GM18519 (cell line): ENCODE measurements at regions not wholly inside any gene's neighbourhood (a gene's known extent, or its start where the extent isn't known, plus 50 kb on each side); places are given as distances from the start of the nearest gene placed in this dataset.
"Not testable (repeated sequence)": the region's sequence is repeated elsewhere in the genome, so short reads cannot be mapped to it uniquely, and the experiment has no call there.

Experiments used
- ATAC-seq: cut with Tn5 transposase; IDR thresholded peaks from one replicate; pipeline ENCODE4 v1.9.1; 2021; ENCODE audit warnings: mild to moderate bottlenecking, moderate library complexity; ENCODE audit not compliant: unreplicated experiment, low FRiP score

- ATAC-seq: no peak
Measured at GRCh38 chr10:57891201-57892006, 376.3 kb downstream of the IPMK start.

DNA sequence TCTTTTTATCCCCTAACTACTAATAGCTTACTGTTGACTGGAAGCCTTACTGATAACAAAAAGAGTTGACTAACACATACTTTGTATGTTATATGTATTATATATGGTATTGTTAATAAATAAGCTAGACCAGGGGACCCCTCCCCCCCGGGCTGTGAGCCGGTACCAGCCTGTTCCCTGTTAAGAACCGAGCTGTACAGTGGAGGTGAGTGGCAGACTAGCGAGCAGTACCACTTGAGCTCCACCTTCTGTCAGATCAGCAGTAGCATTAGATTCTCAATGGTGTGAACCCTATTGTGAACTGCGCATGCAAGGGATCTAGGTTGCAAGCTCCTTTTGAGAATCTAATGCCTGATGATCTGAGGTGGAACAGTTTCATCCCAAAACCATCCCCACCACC, 377.0 kb downstream of the IPMK start:
- no peak for ATAC-seq

DNA sequence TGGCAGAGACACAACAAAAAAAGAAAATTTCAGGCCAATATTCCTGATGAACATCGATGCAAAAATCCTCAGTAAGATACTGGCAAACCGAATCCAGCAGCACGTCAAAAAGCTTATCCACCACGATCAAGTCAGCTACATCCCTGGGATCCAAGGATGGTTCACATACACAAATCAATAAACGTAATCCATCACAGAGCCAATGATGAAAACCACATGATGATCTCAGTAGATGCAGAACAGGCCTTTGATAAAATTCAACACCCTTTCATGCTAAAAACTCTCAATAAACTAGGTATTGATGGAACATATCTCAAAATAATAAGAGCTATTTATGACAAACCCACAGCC, 382.1 kb downstream of the IPMK start:
- not testable (repeated sequence) for ATAC-seq

- ATAC-seq: no peak
Measured at GRCh38 chr10:57884965-57885617, 382.6 kb downstream of the IPMK start.

GRCh38 chr10:57884407-57884806, 383.3 kb downstream of the IPMK start:
- no peak for ATAC-seq

DNA sequence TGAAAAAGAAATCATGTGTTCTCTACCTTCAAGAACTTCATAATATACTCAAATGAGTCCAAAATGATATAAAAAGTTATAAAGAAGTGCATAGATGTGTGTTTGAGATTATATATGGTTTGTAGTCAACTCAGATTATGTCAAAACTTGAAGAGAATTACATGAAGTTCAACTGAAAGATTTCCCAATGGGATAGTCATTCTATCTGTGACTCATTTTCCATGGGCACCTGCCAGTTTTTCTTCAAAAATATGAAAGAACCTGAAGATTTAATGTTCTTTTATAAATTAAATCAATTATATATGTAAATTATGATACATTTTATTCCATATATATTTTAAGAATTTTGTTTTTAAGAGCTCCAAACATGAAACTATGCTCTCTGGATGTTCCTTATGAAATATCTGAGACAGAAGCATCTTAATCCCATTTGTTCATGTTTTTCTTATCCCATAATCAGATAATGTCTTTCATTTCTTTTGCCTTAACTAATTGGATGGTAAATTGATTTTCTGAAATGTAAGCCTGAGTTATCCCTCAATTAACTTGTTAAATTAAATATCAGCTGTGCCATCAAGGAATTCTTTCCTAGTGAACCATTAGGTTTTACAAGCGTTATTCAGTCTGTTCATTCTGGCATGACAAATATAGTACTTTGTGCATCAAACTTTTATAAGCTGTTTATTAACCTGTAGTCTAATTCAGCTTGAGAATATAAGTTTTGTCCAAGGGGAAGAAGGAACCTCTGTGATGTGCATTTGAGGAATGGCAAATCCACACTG, 387.1 kb downstream of the IPMK start:
- no peak for ATAC-seq

DNA sequence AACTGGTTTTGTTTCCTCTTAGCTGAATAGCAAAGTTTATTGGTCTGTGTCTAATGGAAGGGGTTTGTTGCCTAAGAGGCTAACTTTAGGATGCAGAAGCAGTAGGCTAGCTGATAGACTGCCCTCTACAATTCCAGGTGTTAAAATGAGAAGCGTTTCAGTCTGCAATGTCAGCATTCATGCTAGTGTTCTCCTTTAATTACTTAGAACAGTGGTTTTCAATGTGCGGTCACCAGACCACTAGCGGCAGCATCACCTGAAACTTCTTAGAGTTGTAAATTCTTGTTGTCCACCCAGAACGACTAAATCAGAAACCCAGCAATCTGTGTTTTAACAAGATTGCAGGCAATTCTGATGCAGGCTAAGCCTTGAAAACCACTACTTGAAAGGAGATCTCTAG, 392.9 kb downstream of the IPMK start:
- no peak for ATAC-seq

DNA sequence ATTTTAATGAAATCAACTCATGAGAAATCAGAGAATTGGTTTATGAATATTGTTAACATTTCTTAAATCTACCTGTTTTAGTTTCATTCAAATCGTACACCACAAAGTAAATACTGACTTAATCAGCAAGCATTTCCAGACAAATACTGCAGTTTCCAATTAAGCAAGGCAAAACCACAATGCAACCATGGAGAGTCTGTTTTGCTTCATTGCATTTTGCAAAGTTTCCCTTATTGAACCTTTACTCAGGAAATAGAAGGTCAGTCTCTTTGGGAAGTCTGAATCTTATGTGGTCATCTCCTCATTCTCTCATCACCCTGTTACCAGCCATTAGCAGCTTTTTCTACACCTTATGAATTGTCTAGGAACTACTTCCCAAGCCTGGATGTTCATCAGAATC, 400.5 kb downstream of the IPMK start:
- no peak for ATAC-seq

DNA sequence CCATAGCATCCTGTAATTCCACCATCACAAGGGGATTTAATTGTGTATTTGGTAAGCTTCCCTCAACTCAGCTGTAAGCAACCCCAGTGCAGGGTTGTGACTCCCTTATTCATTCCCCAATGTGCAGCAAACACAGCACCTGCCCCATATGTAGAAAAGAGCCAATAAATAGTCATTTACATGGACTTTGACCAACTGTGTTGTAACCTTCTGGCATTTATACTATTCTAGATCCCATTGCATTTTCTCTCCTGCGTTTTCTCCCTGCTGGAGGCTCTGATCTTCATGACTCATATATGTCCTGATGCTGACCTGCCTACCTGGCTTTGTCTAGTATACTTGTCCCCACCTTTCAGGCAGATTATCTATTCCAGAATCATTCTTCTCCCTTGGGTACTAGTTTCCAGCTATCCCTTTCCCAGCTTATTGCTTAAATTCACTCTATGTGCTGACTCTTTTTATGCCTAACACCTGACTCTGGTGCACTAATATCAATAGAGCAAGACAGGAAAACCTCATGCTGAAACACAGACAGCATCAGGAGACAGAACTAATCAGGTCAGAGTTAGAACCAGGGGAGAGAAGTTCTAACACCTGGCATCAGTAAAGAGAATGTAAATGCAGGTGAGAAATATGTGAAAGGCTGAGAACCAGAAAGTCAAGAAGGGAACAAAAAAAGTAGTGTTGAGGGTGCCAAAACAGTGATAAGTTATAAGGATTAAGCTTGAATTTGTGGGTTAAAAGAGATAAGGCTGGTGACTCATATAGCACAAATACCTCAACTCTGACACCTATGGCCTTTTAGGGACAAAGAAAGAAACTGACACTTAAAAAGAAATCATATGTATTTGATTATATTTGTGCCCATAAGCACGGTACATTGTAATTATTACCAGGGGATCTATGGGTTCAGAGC, 402.7 kb downstream of the IPMK start:
- ATAC-seq: no peak

- ATAC-seq: no peak
Measured at GRCh38 chr10:57849691-57850357, 417.9 kb downstream of the IPMK start.

GRCh38 chr10:57846307-57847065, 421.2 kb downstream of the IPMK start:
- no peak for ATAC-seq

- no peak for ATAC-seq
Measured at GRCh38 chr10:57844387-57844998, 423.2 kb downstream of the IPMK start.

DNA sequence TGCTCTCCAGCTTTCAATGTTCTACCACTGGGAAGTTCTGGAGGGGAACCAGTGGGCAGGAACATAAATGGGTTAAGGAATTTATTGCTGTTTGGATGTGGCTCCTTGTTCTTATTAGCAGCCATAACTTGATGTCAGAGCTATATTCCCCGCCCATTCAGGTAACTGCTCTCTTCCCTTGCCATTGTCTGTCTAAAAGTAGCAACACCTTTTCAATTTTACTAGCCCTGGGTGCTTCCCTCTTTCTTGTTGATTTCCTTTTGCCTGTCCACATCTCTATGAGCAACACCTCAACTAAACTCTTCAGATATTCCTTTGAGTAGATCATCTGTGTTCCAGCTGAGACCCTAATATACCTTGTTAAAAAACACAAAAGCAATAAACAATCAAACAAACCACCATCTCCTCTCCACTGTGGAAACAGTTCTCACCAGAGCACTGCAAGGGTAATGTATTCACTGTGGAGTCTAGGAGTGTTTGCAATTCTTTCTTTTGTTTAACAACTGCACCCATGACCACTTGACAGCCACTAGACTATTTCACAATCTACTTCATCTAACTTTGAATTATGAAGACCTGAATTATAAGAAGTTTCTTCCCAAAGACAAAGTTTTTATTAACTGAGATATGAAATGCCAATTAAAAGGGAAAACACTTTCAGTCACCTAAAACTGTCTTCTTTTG, 436.7 kb downstream of the IPMK start:
- ATAC-seq: no peak

- ATAC-seq: no peak
Measured at GRCh38 chr10:57825015-57825414, 442.7 kb downstream of the IPMK start.

GRCh38 chr10:57823398-57823797, 444.3 kb downstream of the IPMK start:
- ATAC-seq: no peak

DNA sequence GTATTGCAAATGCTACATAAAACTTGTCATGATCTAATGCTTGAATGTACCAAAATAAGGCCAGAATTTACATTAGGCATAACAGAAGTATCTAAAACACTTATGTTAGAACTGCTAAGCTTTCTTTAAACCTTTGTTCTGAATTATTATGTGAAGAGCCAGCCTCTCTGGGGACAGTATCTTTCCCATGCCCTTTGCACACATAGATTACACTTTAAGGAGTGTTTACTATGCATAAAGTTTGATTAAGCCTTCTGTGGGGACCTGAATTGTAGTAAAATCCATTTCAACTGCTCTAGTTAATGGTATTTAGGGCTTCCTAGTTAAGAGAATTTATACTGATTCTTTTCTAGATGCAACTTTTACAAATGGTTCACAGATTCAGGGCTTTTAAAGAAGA, 444.7 kb downstream of the IPMK start:
- ATAC-seq: no peak

DNA sequence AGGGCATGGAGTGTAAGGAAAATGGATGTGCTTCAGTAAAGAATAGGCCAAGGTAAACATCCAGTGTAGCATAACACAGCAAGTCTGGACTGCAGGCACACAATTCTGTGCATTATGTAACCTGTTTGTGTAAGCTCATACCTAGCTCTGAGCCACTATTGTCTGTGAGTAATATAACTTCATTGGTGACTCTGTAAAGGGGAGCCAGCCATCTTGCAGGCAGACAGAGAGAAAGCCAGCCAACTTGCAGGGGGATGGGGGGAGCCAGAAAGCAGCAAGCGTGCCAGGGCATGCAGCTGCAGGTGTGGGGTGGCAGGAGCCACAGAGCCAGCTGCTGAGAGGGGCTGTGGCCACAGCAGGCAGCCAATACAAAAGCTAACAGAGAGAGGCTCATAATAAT, 449.2 kb downstream of the IPMK start:
- ATAC-seq: no peak

- no peak for ATAC-seq
Measured at GRCh38 chr10:57817741-57818140, 450.0 kb downstream of the IPMK start.
